IMR-90 (cell line): ENCODE measurements at regions not wholly inside any gene's neighbourhood (a gene's known extent, or its start where the extent isn't known, plus 50 kb on each side); places are given as distances from the start of the nearest gene placed in this dataset.

Source experiments
- ATAC-seq: fragments of 200-7000 bp; cut with Tn5 transposase; 2 replicates; pipeline ENCODE4 v1.9.1; 2020; ENCODE audit warnings: low read depth, mild to moderate bottlenecking, moderate library complexity
- BruUV-seq: library from RNA; stranded (reverse); fragments of 400-500 nt; replicated peaks from 2 replicates; lab custom pipeline; 2021; lab: Mats Ljungman, UMichigan
- CTCF ChIA-PET: fragments of 300-600 bp; formaldehyde crosslinking; extraction: SDS; loops from one replicate; lab custom pipeline; 2021; ENCODE audit warnings: antibody characterized with exemption; lab: Yijun Ruan, JAX
- POLR2A ChIA-PET: fragments of 300-600 bp; sonication (Branson Sonifier 250); formaldehyde crosslinking; loops from one replicate; lab custom pipeline; 2022; ENCODE audit warnings: antibody characterized with exemption; ENCODE audit not compliant: unreplicated experiment; lab: Charles Lee
- DNase-seq: peaks from one replicate; pipeline ENCODE4 v3.0.0; 2013
- H2AFZ ChIP-seq: replicated peaks from 2 replicates; pipeline ENCODE3; 2013; ENCODE audit warnings: low read length, mild to moderate bottlenecking; ENCODE audit not compliant: poor library complexity
- H2AK5ac ChIP-seq: 2 replicates; pipeline ENCODE4 v1.6.1; 2013; ENCODE audit warnings: low read depth, low read length, inconsistent platforms
- H2AK9ac ChIP-seq: replicated peaks from 2 replicates; pipeline ENCODE3; 2013; ENCODE audit warnings: mild to moderate bottlenecking, low read depth, low read length, moderate library complexity; ENCODE audit not compliant: poor library complexity
- H2BK120ac ChIP-seq: 2 replicates; pipeline ENCODE4 v1.6.1; 2013; ENCODE audit warnings: low read depth, low read length, inconsistent platforms
- H2BK15ac ChIP-seq: 3 replicates; pipeline ENCODE4 v1.6.1; 2013; ENCODE audit warnings: low read depth, low read length, inconsistent platforms
- H2BK20ac ChIP-seq: 2 replicates; pipeline ENCODE4 v1.6.1; 2013; ENCODE audit warnings: low read depth, mild to moderate bottlenecking, inconsistent platforms, low read length, moderate library complexity
- H2BK5ac ChIP-seq: 2 replicates; pipeline ENCODE4 v1.6.1; 2013; ENCODE audit warnings: mild to moderate bottlenecking, low read depth, low read length, inconsistent platforms; ENCODE audit not compliant: poor library complexity, severe bottlenecking
- H3K14ac ChIP-seq: replicated peaks from 2 replicates; pipeline ENCODE4 v1.6.1; 2013; ENCODE audit warnings: low read depth, low read length, inconsistent platforms
- H3K18ac ChIP-seq: 2 replicates; pipeline ENCODE4 v1.6.1; 2013; ENCODE audit warnings: low read depth, low read length, control low read depth
- H3K23ac ChIP-seq: 2 replicates; pipeline ENCODE4 v1.6.1; 2013; ENCODE audit warnings: low read depth, low read length, inconsistent platforms
- H3K27ac ChIP-seq: 2 replicates; pipeline ENCODE4 v1.5.1; 2013; ENCODE audit warnings: mild to moderate bottlenecking, control low read depth, low read length; ENCODE audit not compliant: insufficient read depth
- H3K27me3 ChIP-seq: 2 replicates; pipeline ENCODE4 v1.6.1; 2013; ENCODE audit warnings: low read length; ENCODE audit not compliant: control insufficient read depth, insufficient read depth
- H3K36me3 ChIP-seq: 2 replicates; pipeline ENCODE4 v1.6.1; 2013; ENCODE audit warnings: low read length, mixed read lengths; ENCODE audit not compliant: control insufficient read depth, insufficient read depth
- H3K4ac ChIP-seq: 2 replicates; pipeline ENCODE4 v1.6.1; 2013; ENCODE audit warnings: low read depth, low read length, inconsistent platforms
- H3K4me1 ChIP-seq: 2 replicates; pipeline ENCODE4 v1.6.1; 2013; ENCODE audit warnings: low read length, mixed read lengths; ENCODE audit not compliant: control insufficient read depth, insufficient read depth
- H3K4me2 ChIP-seq: 2 replicates; pipeline ENCODE4 v1.6.1; 2013; ENCODE audit warnings: low read depth, mild to moderate bottlenecking, control low read depth, low read length, moderate library complexity
- H3K4me3 ChIP-seq: 2 replicates; pipeline ENCODE4 v1.5.1; 2013; ENCODE audit warnings: low read depth, mild to moderate bottlenecking, control low read depth, low read length, moderate library complexity; ENCODE audit not compliant: insufficient read depth
- H3K56ac ChIP-seq: 2 replicates; pipeline ENCODE4 v1.6.1; 2013; ENCODE audit warnings: low read length, inconsistent platforms; ENCODE audit not compliant: insufficient read depth; ENCODE audit errors: extremely low read depth
- H3K79me1 ChIP-seq, 2 experiments: 2 replicates each; pipeline ENCODE4 v1.6.1; 2013; ENCODE audit warnings: low read length in 2 of 2, inconsistent platforms in 1 of 2, low read depth in 1 of 2
- H3K9ac ChIP-seq: 2 replicates; pipeline ENCODE4 v1.6.1; 2013; ENCODE audit warnings: low read depth, low read length, control low read depth
- H3K9me1 ChIP-seq: 2 replicates; pipeline ENCODE4 v1.6.1; 2013; ENCODE audit warnings: low read length, inconsistent platforms; ENCODE audit not compliant: insufficient read depth
- H3K9me3 ChIP-seq: 2 replicates; pipeline ENCODE4 v1.6.1; 2013; ENCODE audit warnings: low read length; ENCODE audit not compliant: control insufficient read depth, insufficient read depth
- H4K20me1 ChIP-seq: 2 replicates; pipeline ENCODE4 v1.6.1; 2013; ENCODE audit warnings: low read length, inconsistent platforms; ENCODE audit not compliant: insufficient read depth
- H4K5ac ChIP-seq: 2 replicates; pipeline ENCODE4 v1.6.1; 2013; ENCODE audit warnings: mild to moderate bottlenecking, low read depth, low read length, control low read depth
- H4K8ac ChIP-seq, 2 experiments: 2 replicates each; pipeline ENCODE4 v1.6.1; 2013; ENCODE audit warnings: low read depth in 2 of 2, low read length in 2 of 2, control low read depth in 1 of 2, inconsistent platforms in 1 of 2
- H4K91ac ChIP-seq: 2 replicates; pipeline ENCODE4 v1.6.1; 2013; ENCODE audit warnings: low read depth, low read length, inconsistent platforms; ENCODE audit not compliant: insufficient read depth
- BHLHE40 ChIP-seq: fragments of 150-350 bp; IDR thresholded peaks from 2 replicates; pipeline ENCODE4 v1.6.1; 2016; ENCODE audit warnings: mild to moderate bottlenecking, low read depth, low read length
- MAFK ChIP-seq: IDR thresholded peaks from 2 replicates; pipeline ENCODE4 v1.6.1; 2012; ENCODE audit warnings: low read depth, low read length, improper control_type of control experiment
- NFE2L2 ChIP-seq: fragments of 150-350 bp; IDR thresholded peaks from 2 replicates; pipeline ENCODE4 v1.6.1; 2016; ENCODE audit warnings: low read depth, mild to moderate bottlenecking, low read length
- POLR2A ChIP-seq: IDR thresholded peaks from 2 replicates; pipeline ENCODE4 v1.6.1; 2012; ENCODE audit warnings: mild to moderate bottlenecking, low read depth, low read length
- RFX5 ChIP-seq: IDR thresholded peaks from 2 replicates; pipeline ENCODE4 v1.8.0; 2012; ENCODE audit warnings: low read depth, mild to moderate bottlenecking, low read length, moderate library complexity
- SMC3 ChIP-seq: fragments of 150-350 bp; IDR thresholded peaks from 2 replicates; pipeline ENCODE4 v1.6.1; 2016; ENCODE audit warnings: low read depth, mild to moderate bottlenecking, antibody characterized with exemption, low read length, moderate library complexity
- WGBS, 2 experiments: methylation state at CpG; one replicate each; pipeline versions ENCODE4 v1.1.5 to v1.1.7; 2013; ENCODE audit warnings: missing lambda C conversion rate in 2 of 2; ENCODE audit not compliant: insufficient read length in 1 of 2; ENCODE audit errors: extremely low coverage in 2 of 2; 5-methylcytosine and 5-hydroxymethylcytosine counted together
- dilution Hi-C: fragments of 300-500 bp; cut with HindIII; formaldehyde crosslinking; loops from one replicate; pipeline ENCODE4 v1.14.3; 2018; ENCODE audit warnings: low sequenced_read_pairs; ENCODE audit not compliant: unreplicated experiment
- in situ Hi-C: fragments of 300-500 bp; cut with MboI; formaldehyde crosslinking; loops from 3 replicates; pipeline ENCODE4 v1.14.3; 2019; ENCODE audit warnings: low sequenced_read_pairs, inconsistent platforms, mixed read lengths
- intact Hi-C: fragments of 100-400 bp; cut with micrococcal nuclease; formaldehyde crosslinking; loops from 2 replicates; pipeline ENCODE4 v1.10.0; 2022
- TF ChIP-seq, protein P1 (sequence below): fragments of 150-350 bp; IDR thresholded peaks from 2 replicates; pipeline ENCODE4 v1.6.1; 2017; ENCODE audit warnings: mild to moderate bottlenecking, antibody characterized with exemption, low read length, low read depth
- TF ChIP-seq, protein P2 (sequence below): conservative IDR thresholded peaks from 2 replicates; pipeline ENCODE4 v1.5.1; 2012; ENCODE audit warnings: mild to moderate bottlenecking, low read depth, low read length, improper control_type of control experiment

DNA sequence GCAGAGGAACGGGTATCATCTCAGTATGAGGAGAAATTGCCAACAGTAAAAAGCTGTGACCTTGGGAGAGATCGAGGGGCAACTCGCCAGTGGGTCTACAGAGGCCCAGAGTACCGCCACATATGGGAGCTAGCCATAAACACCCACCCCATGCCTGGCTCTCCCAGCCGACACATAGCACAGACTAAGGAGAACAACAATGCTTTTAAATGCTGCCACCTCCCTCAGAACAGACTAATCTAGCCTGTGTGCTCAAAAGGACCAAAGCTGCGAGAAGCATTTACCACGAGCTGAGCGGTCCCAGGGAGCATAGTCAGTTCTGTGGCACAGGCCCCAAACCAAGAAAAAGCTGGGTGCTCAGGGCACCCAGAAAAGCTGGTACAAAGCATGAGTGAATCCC, 73.3 kb downstream of the LSM5 start:
- Histone ChIP-seq H3K4me1 (no peaks in the 10 kb centered on the region), H3K9me1 (no peaks in the 10 kb centered on the region), H3K36me3 (no peaks in the 10 kb centered on the region), H2AK5ac (no peak overlapping the region), H4K20me1 (no peaks in the 10 kb centered on the region), H3K23ac (no peak overlapping the region), H3K4me2 (no peak overlapping the region), H3K18ac (no peak overlapping the region), H2BK5ac (no peak overlapping the region), H2BK120ac (no peak overlapping the region), H2AK9ac (no peak overlapping the region), H3K4ac (no peak overlapping the region), H3K9me3 (no peaks in the 10 kb centered on the region), H4K91ac (no peak overlapping the region), H2BK20ac (no peak overlapping the region), H2BK15ac (no peak overlapping the region), H3K27me3 (no peaks in the 10 kb centered on the region), H3K14ac (no peak overlapping the region), H3K4me3 (no peak overlapping the region), H2AFZ (no peak overlapping the region), H4K5ac (no peak overlapping the region), H3K9ac (no peak overlapping the region), H3K79me1 (no peaks in the 10 kb centered on the region), H4K8ac (no peak overlapping the region), H3K27ac (no peak overlapping the region), H3K56ac (no peak overlapping the region)
- no TSS peak for BruUV-seq
- intact Hi-C loops, result no loop called here
- ChIA-PET CTCF (no interaction called here), POLR2A (no interaction called here)
- no peak for DNase-seq
- in situ Hi-C loops, result no loop called here
- TF ChIP-seq NFE2L2, result no peak
- no peak for TF ChIP-seq MAFK
- TF ChIP-seq, protein P1, sequence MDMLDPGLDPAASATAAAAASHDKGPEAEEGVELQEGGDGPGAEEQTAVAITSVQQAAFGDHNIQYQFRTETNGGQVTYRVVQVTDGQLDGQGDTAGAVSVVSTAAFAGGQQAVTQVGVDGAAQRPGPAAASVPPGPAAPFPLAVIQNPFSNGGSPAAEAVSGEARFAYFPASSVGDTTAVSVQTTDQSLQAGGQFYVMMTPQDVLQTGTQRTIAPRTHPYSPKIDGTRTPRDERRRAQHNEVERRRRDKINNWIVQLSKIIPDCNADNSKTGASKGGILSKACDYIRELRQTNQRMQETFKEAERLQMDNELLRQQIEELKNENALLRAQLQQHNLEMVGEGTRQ, result no peak
- no peak for TF ChIP-seq RFX5
- TF ChIP-seq, protein P2, sequence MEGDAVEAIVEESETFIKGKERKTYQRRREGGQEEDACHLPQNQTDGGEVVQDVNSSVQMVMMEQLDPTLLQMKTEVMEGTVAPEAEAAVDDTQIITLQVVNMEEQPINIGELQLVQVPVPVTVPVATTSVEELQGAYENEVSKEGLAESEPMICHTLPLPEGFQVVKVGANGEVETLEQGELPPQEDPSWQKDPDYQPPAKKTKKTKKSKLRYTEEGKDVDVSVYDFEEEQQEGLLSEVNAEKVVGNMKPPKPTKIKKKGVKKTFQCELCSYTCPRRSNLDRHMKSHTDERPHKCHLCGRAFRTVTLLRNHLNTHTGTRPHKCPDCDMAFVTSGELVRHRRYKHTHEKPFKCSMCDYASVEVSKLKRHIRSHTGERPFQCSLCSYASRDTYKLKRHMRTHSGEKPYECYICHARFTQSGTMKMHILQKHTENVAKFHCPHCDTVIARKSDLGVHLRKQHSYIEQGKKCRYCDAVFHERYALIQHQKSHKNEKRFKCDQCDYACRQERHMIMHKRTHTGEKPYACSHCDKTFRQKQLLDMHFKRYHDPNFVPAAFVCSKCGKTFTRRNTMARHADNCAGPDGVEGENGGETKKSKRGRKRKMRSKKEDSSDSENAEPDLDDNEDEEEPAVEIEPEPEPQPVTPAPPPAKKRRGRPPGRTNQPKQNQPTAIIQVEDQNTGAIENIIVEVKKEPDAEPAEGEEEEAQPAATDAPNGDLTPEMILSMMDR, result no peak
- no peak for TF ChIP-seq SMC3
- TF ChIP-seq BHLHE40, result no peak
- TF ChIP-seq POLR2A, result no peak
- 43% methylated on average over 1 of the region's 8 CpGs; no CpG with 5 or more reads in 1 of the 2 experiments for WGBS, 2 experiments
- ATAC-seq, result no peak
- dilution Hi-C loops, result no loop called here
